Fibroblast of pulmonary artery (primary cell): ENCODE measurements at regions not wholly inside any gene's neighbourhood (a gene's known extent, or its start where the extent isn't known, plus 50 kb on each side); places are given as distances from the start of the nearest gene placed in this dataset.
A peak's percentile ranks its signal among the peaks of the same experiment; 100 is the strongest.

Experiments
- DNase-seq: peaks from one replicate; pipeline ENCODE4 v3.0.0-alpha.2; 2010; ENCODE audit warnings: low read depth
- H3K4me3 ChIP-seq: replicated peaks from 2 replicates; pipeline ENCODE4 v1.5.1; 2011; ENCODE audit warnings: low read depth, mild to moderate bottlenecking, control low read depth, low read length, moderate library complexity
- TF ChIP-seq, protein P1 (sequence below): IDR thresholded peaks from 2 replicates; pipeline ENCODE4 v1.5.1; 2011; ENCODE audit warnings: mild to moderate bottlenecking, control low read depth, low read length, inconsistent platforms; ENCODE audit errors: missing control alignments

DNA sequence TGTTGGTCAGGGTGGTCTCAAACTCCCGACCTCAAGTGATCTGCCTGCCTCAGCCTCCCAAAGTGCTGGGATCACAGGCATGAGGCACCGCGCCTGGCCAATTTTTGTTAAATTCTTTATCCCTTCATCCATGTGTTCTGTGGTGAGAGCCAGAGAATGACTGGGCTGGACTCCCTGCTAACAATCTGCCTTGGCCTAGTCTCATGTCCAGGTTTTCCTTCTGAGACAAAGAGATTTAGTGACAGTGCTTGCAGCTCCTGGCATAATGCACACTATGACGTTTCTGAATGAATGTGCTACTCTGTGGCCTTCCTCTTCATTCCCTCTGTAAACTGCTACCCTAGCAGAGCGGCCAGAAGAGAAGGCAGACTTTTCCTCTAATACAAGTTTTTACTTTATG, 79.3 kb downstream of the FOXD1 start:
- H3K4me3 ChIP-seq: no peak overlapping the region
- TF ChIP-seq, protein P1, sequence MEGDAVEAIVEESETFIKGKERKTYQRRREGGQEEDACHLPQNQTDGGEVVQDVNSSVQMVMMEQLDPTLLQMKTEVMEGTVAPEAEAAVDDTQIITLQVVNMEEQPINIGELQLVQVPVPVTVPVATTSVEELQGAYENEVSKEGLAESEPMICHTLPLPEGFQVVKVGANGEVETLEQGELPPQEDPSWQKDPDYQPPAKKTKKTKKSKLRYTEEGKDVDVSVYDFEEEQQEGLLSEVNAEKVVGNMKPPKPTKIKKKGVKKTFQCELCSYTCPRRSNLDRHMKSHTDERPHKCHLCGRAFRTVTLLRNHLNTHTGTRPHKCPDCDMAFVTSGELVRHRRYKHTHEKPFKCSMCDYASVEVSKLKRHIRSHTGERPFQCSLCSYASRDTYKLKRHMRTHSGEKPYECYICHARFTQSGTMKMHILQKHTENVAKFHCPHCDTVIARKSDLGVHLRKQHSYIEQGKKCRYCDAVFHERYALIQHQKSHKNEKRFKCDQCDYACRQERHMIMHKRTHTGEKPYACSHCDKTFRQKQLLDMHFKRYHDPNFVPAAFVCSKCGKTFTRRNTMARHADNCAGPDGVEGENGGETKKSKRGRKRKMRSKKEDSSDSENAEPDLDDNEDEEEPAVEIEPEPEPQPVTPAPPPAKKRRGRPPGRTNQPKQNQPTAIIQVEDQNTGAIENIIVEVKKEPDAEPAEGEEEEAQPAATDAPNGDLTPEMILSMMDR: no peak
- DNase-seq: no peak

DNA sequence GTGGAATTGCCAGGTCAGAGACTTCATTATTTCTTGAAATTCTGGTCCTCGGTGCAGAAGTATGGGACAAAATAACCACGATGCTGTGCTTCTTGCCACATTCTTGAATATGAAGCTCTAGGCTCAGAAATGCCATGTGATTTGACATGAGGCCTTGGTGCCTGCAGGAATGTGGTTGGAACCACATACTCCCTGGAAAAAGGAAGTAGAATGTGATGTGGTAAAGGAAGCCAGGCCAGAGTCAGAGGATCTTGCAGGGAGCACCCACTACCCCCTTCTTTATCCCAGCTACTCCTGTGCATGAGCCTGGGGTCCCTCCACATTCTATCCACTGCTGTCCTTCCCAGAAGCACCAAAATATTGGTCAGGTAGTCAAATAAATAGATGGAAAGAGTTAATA, 80.9 kb downstream of the FOXD1 start:
- peak; percentile 43 for DNase-seq
- TF ChIP-seq, protein P1: no peak
- no peak overlapping the region for H3K4me3 ChIP-seq

DNA sequence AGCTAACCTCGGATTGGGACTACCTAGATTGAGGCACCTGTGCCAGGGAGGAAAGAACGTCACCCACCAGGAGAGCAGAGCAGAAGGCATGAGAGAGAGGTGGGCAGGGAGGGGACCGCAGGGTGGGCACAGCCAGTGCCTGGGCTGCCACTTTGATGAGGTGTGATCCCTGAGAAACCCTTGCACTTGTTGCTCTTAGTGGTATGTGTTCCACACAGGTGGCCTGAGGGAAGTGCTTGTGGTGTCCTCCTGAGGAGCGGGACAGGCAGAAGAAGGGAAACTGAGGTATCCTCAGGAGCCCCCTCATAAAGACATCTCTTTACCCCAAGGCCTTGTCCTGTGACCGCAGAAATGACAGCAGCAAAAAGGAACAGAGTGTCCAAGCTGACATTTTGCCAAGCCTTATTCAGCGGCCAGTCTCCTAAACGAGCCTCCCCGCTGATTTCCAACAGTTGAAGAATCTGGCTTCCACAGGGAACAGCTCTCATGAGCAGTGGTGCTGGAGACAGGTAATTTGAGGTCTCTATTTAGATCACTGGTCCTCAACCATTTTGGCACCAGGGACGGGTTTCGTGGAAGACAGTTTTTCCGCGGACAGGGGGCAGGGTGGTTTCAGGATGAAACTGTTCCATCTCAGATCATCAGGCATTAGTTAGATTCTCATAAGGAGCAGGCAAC, 82.4 kb downstream of the FOXD1 start:
- TF ChIP-seq, protein P1: no peak
- H3K4me3 ChIP-seq: no peak overlapping the region
- no peak for DNase-seq

DNA sequence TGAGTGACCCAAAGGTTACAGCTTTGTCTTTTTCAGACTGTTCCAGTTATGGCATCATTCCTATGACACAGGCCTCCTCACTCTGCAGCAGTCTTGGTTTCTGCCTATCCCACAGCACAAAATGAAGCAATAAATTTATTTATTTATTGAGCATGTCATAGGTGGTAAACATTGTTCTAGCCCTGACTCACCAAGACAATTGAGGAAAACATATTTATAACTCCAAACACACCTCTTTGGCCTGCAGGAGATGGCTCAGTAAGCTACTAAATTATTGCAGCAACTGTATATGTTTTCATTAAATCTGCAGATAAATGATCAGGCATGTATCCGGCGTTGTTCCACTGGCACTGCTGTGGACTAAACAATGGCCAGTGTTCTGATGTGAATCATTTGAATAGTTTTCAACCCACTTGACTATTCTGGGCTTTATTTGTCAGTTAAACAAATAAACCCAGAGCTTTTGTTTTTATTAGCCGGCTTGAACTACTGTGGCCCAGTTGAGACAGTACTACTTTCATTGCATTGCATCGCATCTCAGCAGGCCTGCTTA, 83.2 kb downstream of the FOXD1 start:
- TF ChIP-seq, protein P1: no peak
- DNase-seq: peak; percentile 73
- no peak overlapping the region for H3K4me3 ChIP-seq

DNA sequence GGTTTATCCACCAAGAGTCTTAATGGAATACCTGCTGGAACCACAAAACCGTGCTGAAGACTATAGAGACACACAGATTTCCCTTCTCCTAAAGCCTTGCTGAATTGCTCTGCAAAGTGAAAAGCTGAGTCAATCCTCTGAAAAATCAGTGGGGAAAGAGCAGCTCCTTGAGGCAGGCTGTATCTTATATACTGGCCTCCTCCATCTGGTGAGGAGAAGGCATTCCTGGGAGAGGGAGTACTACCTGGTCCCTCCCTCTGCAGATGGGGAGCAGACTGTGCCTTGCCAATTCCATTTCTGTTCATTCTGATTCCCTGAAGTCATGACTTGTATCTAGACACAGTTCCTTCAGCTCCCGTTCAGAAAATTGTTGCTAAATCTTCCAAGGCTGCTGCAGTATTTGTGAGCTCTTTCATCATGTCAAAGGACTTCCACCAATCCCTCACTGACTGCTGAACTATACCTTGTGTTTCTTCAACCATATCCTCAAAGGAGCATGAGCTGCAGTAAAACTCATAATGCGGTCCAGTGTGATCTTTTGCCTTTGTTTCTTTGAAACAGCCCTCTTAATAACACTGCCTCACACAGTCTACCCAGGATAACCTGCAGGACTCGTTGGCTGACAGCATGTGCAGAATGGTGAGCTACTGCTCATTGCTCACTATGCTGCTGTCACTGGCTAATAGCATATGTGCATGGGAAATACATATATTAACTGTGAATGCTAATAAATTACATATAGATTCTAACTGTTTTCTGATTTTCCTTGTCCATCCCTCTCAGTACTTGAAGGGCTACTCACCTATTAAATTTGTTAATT, 84.5 kb downstream of the FOXD1 start:
- DNase-seq: peak; percentile 83
- no peak overlapping the region for H3K4me3 ChIP-seq
- TF ChIP-seq, protein P1: no peak

DNA sequence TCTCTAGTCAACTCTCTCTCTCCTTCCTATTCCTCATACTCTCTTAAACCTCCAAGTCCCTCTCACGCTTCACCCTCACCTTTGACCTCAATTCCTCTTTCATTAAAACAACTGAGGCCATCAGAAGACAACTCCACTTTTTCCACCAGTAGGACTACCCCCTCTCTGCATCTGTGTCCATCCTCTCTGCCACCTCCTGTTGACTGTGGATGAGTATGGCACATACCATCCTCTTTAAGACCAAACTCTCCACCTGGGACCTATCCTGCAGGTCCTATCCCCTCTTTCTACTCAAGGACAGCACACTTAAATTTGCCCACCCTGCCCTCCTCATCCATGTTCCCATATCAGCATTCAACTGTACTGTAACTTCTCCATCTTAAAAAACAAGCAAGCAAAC, 89.2 kb downstream of the FOXD1 start:
- TF ChIP-seq, protein P1: no peak
- H3K4me3 ChIP-seq: no peak overlapping the region
- no peak for DNase-seq
